HG03558 (cell line): ENCODE measurements at regions not wholly inside any gene's neighbourhood (a gene's known extent, or its start where the extent isn't known, plus 50 kb on each side); places are given as distances from the start of the nearest gene placed in this dataset.

Source experiments
- ATAC-seq: cut with Tn5 transposase; IDR thresholded peaks from one replicate; pipeline ENCODE4 v1.9.1; 2021; ENCODE audit warnings: moderate number of reproducible peaks; ENCODE audit not compliant: unreplicated experiment; ENCODE audit errors: extremely low read depth

DNA sequence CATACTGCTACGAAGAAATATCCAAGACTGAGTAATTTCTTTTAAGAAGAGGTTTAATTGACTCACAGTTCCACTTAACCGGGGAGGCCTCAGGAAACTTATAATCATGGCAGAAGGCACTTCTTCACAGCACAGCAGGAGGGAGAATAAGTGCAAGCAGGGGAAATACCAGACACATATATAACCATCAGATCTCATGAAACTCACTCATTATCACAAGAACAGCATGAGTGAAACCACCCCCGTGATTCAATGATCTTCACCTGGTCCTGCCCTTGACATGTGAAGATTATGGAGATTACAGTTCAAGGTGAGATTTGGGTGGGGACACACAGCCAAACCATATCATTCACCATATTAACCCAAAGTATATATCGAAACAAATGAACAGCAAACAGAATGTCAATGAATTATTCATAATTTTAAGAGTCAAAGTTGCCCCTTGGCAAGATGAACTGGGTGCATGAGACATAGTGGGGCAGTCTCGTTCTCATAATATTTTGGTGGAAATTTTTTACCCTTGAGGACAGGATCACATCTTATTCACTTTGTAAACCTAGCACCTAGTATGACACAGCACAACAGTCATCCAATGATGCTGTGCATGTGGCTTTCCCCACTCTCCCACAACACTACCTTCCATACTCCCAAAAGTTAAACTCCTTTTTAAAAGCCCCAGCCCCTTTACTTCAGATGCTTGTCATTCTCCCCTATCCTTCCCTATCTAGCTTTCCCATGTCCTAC, 425.3 kb downstream of the ZEB2 start:
- ATAC-seq, result no peak

DNA sequence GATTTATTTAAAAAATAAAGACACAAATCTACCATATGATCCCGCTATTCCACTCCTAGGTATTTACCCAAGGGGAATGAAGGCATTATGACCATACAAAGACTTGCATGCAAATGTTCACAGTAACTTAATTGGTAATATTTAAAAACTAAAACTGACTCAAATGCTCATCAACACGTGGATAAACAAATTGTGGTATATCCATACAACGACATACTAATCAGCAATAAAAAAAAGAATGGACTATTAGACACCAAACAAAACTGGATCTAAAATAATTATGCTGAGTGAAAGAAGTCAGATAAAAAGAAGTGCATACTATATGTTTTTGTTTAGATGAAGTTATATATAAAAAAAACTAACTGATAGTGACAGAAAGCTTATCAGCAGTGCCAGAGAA, 428.3 kb downstream of the ZEB2 start:
- ATAC-seq, result no peak

DNA sequence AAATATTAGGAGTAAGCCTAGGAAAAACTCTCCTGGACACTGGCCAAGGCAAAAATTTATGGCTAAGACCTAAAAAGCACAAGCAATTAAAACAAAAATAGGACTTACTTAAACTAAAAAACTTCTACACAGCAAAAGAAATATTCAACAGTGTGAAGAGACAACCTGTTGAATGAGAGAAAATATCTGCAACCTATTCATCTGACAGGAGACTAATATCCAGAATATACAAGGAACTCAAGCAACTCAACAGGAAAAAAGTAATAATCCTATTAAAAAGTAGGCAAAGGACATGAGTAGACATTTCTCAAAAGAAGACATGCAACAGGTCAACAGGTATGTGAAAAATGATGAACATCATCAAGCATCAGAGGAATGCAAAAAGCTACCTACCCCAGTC, 431.1 kb downstream of the ZEB2 start:
- no peak for ATAC-seq

GRCh38 chr2:144086965-144087364, 433.0 kb downstream of the ZEB2 start:
- no peak for ATAC-seq

GRCh38 chr2:144085016-144085415, 434.9 kb downstream of the ZEB2 start:
- no peak for ATAC-seq

- ATAC-seq, result no peak
These were observed 435.7 kb downstream of the ZEB2 start for GRCh38 chr2:144084114-144084661.

DNA sequence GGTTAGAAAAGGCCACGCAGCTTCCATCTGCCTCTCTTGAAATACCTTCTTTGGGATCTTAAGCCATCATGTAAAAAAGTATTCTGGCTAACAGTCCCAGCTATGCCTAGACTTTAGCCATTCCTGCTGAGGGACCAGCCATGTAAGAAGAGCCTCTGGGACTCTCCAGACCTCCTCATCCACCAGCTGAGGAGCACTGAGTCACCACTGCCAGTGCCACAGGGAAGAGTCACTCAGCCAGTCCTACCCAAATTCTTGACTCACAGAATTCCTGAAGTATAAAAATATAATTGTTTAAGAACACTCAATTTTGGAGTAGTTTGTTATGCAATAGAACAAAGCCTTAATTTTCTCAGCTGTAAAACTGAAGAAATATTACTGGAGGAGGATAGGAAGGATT, 436.7 kb downstream of the ZEB2 start:
- no peak for ATAC-seq

GRCh38 chr2:144082777-144083176, 437.1 kb downstream of the ZEB2 start:
- ATAC-seq, result no peak

- ATAC-seq, result no peak
These were observed 437.6 kb downstream of the ZEB2 start for GRCh38 chr2:144082327-144082726.

DNA sequence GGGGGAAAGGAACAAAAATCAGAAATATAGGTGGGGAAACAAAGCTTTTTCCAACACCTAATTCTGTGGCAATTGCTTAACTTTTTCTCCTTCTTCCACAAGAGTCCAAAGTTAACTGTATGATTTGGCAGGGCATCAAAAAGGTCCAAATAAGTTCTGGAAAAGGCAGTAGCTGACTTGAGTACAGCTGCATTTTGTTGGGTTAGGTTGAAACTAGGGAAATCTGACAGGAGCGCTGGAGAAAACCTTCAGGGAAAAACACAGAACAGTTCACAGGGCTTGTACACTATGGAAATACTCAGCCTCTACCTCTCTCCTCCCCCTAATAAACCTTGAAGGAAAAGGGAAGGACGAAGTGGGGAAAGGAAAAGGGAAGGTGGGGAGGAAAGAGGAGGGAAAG, 438.6 kb downstream of the ZEB2 start:
- ATAC-seq, result no peak

GRCh38 chr2:144079803-144080202, 440.1 kb downstream of the ZEB2 start:
- ATAC-seq, result no peak

DNA sequence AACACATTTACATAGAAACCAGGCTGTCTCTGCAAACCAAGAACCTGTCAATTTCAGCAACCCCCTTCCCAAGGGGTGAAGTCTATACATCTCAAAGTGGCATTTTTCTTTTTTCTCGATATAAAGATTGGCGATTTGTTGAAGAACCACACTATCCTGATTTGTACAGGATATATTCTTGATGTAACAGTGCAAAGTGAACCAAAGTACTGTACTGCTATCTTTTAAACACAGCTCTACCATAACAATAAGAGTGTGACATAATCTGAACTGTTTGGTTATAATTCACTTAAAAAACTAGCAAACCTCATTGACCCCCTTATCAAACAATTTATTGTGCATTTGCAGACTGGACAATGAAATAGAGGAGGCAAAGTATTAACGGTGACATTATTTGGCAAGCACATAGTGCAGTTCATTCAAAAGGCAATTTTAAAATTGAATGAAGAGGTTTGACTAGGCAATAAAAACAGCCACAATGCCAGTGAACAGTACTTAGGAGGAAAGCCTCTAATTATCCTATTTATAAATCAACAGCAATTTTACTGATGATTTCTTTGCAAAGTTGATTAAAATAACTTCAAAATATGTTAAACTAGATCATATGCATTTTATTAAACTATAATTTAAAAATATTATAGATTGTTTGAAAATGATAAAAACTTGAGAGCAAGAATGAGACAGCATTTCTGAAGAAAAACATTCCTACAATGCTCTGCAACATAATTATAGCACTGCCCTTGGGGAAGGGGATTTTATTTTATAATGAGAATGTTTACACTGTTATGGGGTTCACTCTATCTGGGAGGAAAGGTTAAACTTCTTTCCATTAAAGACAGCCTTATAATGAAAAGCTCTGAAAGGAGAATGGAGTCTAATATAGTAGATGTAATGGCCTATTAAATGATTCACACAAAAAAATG, 440.9 kb downstream of the ZEB2 start:
- no peak for ATAC-seq

DNA sequence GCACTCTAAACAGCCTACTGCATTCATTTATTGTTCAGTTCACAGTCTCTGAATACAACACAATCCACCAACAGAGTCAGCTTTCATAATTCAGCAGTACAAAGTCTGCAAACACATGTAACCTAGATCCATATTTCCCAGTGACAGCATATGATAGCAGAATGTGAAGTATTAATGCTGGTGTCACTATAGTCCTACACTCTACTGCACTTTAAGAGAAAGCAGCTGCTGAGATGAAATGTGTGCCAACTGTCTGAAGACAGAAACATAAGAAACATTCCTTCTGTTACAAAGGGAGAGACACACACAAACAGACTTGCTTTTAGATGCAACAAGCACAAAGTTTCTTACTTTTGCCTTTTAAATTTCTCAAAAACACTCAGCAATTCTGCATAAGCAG, 441.8 kb downstream of the ZEB2 start:
- no peak for ATAC-seq

DNA sequence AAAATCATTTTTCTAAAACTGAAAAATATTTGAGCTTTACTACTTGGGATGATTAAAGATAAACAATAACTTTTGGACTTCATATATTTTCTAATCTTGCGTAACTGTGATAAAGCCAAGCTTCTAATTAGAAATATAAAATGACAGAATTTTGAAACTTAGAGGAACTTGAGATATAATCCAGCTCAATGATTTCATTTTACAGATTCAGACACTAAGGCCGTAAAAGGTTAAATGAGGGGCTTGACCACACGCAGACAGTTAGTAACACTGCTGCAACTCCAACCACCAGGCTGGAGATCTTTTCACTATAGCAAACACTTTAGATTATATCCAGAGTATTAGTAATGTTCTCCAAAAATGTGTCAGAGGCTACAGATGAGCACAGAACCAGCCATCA, 445.5 kb downstream of the ZEB2 start:
- no peak for ATAC-seq

GRCh38 chr2:144071461-144071860, 448.5 kb downstream of the ZEB2 start:
- ATAC-seq, result no peak

DNA sequence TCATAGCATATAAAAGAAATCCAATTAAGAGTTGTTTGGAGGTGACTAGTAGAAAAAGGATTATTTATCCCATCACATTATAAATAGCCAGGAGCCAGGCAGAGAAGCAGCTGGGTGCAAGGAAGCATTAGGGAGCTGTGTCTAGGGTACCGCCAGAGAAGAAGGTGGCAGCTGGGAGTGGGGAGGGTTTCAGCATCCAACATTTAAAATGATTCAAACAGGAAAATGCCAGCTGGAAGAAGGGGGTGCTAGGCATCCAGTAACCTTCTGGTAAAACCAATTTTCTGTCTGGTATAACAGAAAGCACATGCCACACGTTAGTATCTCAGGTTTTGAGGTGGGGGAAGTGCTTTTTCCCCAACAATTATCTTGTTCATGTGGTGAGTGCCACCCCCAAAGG, 452.4 kb downstream of the ZEB2 start:
- no peak for ATAC-seq

DNA sequence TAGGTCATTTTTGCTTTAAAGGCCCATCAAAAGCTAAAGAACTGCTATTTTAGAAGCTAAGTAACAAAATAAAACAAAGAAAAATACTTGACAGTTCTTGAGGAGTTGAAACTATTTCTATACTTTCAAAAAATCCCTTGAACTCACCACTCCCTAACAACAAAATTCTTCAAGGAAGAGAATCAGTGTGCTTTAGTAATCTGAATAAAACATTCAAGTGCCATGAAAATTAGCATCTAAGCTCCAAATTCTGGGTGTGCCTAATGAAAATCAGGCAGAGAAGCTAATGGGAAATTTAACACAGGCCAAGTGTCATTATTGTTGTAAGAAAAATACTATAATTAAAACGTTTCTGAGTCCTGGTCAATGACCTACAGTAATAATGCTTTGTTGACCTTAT, 456.3 kb downstream of the ZEB2 start:
- no peak for ATAC-seq

- ATAC-seq, result no peak
These were observed 465.0 kb downstream of the ZEB2 start for GRCh38 chr2:144054911-144055310.

DNA sequence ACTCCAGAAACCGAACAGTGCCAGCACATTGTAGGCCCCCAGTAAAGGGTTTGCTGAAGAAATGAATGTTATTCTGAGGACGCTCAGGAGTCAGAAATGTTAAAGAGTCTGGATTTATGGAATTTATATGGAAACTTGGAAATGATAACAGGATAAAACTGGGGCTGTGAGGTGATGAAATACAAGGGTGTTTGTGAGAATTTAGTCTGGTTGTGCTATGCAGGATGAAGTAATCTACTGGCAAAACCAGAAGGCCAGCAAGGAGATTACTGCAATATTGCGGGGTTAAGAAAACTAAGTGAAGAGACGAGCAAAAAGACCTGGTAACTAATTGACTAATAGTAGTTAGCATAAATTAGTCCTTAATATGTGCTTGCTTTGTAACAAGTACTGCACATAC, 467.8 kb downstream of the ZEB2 start:
- no peak for ATAC-seq

- ATAC-seq, result no peak
These were observed 470.8 kb downstream of the ZEB2 start for GRCh38 chr2:144049137-144049536.

DNA sequence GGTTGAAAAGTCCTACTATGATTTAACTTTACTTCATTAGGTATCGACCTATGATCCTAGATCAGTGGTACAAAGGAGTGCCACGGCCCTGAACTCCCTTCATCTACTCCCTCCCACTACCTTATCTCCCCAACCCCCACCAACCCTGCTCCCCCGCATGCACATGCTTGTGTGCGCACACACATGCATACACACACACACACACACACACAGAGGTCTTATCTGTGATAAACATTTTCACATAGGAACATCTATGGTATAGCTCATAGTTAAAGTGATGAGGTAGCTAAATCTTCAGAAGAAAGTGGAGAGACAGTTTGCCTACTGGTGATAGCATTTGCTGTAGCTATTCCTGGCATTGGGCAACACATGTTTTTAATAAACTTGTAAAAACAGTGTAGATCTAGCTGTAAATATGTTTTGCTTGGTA, 471.3 kb downstream of the ZEB2 start:
- ATAC-seq, result no peak
